ENCODE measurements at regions not wholly inside any gene's neighbourhood (a gene's known extent, or its start where the extent isn't known, plus 50 kb on each side); places are given as distances from the start of the nearest gene placed in this dataset.
"Not testable (repeated sequence)": the region's sequence is repeated elsewhere in the genome, so short reads cannot be mapped to it uniquely, and the experiment has no call there.

DNA sequence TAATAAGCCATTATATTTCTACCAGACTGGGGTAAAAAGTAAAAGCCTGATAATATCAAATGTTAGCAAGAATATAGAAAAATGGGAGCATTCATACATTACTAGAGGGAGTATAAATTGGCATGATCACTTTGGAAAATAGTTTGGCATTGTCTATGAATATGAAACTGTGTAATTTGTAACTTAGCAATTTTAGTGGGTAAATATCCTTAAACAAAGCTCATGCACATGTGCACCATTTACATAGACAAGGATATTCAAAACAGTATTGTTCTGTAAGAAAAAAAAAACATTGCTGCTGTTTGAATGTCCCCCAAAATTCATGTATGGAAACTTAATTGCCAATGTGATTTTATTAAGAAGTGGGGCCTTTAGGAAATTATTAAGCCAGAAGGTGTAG is 166.4 kb upstream of the SLC27A6 start:
- DNase-seq (ENCODE audit: low read depth in 3 of 3), result no peak

DNA sequence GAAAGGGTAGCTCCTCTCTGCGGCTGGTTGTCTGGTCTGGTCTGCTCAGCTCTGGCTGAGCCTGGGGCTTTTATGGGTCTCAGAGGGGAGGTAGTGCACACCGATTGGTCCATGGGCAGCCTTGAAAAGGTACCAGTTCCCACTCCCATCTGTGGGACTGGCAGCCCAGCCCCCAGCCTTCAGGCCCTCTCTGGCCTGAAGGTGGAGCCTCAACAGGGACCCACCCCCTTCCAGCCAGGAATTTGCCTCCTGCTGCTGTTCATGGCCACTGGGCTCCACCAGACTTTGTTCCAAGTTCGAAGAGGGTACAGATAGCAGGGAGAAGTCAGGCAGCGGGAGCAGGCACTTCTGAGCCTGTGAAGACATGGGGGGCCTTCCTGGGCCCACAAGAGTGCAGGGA is 165.3 kb upstream of the SLC27A6 start:
- DNase-seq (ENCODE audit: low read depth in 3 of 3), result no peak

DNA sequence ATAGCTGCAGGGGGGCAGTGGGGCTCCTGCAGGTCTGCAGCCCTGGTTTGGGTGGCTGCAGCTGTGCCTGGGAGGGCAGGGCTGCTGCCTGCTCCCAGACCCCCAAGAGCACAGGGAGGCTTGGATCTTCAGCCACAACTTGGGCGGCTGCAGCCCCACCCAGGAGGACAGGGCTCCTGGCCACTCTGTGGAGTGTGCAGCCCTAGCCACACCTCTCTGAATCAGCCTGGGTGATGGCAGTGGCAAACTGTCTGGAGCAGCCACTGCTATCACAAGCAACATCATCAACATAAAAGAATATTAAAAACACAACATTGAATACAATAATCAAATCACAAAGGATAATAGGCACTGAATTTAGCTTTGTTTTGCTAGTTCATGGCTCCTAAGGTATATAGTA is 164.9 kb upstream of the SLC27A6 start:
- DNase-seq (ENCODE audit: low read depth in 3 of 3), result no peak

DNA sequence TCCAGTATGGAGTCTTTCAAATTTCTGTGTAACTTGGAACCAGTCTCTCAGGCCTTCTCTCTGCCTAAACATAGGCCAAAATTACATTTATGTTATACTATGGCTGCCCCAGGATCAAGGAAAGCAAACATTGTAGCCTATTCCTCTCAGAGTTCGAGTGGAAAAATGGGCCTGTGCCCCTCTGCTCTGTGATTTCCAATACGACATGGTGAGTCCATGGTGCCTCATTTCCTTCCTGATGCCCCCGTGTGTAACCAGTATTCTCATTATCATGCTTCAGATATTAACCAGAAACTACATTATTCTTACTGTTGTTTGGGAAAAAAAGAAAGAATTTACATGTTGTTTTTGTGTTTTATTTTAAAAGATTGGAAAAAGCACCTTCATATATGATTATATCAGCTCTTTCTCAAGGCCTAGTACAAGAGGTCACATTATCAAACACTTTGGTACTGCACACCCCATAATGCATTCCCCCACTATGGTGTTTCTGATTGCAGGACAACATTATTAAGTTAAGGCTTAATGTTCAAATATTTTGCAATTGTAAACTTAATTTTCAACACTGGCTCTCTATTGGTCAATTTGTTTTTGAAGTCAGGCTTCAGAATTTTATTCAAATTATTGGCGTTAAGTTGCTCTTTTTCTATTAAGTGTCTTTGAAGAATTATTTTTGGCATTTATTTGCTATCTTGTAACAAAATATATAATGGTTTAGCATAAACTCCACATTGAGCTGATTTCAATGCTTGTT is 151.8 kb upstream of the SLC27A6 start:
- DNase-seq (ENCODE audit: low read depth in 3 of 3), result no peak

DNA sequence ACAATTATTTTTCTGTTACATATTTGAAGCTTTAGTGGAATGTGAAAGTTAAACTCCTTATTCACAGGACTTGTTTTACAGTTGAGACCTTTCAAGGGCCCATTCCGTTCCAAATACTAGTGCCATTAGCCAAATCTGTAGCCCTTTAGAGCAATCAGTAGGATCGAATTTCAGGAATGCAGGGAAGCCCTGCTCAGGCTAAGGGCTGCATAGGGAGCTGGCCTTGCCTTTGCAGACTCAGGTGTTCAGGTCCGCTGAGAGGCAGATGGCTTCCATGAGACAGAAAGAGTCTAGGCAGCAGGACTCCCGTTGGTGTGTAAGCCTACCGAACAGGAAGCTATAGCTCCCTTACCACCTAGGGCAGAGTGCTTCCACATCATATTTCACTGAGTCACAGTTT is 150.1 kb upstream of the SLC27A6 start:
- DNase-seq (ENCODE audit: low read depth in 3 of 3), result no peak

DNA sequence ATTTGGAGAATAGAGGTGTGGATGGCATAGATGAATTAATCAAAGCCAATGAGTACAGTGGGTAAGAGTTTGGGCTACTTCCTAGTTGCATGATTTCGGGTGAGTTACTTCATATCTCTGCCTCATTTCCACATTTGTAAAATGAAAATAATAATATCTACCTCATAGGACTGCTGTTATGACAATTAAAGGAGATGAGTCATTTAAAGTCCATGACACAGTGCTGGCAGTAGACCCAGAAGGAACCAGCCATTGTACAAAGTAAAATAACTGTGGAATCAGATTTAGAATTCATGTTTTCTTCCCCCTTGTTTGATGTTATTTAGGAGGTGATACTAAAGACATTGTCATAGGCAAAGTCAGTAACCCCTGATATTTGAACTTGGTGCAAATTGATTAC is 139.5 kb upstream of the SLC27A6 start:
- no peak for DNase-seq (ENCODE audit: low read depth in 3 of 3)

DNA sequence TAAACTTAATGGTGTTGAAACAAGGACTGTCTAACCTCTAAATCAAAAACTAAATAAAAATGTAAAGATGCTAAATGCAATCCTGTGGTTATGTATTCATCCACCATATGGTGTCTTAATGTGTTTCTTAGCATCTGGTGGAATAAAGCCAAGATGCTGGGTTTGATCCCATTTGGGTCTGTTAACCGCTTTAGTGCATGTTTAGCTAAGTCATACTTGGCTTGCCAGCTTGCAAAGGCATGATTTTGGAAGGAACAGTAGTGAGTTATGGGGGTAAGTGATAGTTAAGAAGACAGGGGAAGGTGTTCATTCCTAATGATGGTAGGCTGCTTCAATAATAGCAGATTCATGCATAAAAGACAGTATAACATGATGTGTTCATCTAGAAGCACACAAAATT is 139.0 kb upstream of the SLC27A6 start:
- DNase-seq (ENCODE audit: low read depth in 3 of 3), result no peak

DNA sequence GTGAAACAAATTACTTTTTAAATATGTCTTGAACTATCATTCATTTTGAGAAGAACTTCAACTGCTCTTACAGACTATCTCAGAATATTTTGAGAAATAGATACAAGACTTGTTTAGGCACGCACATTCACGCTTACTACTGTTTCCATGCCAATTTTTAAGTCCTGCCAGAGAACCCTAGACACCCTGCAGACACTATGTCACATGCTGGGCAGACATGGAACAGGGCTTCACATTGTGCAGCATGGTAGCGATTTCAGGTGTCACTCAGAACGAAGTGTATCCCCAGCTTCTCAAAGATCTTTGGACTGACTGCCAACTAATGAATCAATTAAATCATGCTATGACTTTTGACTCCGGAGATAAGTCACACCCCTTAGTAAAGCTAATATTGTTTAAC is 128.7 kb upstream of the SLC27A6 start:
- DNase-seq (ENCODE audit: low read depth in 3 of 3), result no peak

DNA sequence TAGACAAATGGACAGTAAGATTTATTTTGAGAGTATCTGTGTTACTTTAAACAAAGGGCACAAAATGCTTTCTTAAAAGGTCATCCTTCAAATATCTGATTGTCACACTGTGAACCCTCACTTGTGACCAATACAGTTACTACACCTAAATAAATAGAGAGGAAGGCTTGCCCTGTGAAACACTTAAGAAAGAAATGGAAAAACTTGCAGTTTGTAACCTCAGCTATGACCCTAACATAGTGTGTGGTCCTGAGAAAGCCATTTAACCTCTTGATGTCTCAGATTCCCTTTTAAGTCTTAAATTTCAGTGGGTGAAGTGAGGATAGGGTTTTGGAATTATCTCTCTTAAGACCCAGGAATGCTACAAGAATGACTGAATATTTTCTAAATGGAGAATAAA is 126.7 kb upstream of the SLC27A6 start:
- DNase-seq (ENCODE audit: low read depth in 3 of 3), result no peak

DNA sequence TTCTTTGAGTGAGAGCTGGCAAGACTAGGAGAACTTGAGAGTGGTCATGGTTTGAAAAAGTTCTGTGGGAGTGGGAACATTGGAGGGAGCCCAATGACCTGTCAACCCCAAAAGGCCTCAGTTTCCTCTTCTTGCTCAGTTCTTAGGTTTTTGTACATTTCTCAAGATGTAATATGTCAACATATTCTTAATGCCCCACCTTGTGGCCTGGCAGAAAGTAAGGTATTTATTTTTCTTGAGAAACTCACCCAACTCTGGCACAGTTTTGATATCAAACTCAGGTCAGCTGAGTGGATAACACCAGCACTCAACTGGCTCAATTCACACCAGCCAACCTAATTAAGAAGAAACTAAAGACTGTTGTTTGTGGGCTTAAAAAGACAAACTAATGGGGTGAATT is 123.0 kb upstream of the SLC27A6 start:
- DNase-seq (ENCODE audit: low read depth in 3 of 3), result no peak

DNA sequence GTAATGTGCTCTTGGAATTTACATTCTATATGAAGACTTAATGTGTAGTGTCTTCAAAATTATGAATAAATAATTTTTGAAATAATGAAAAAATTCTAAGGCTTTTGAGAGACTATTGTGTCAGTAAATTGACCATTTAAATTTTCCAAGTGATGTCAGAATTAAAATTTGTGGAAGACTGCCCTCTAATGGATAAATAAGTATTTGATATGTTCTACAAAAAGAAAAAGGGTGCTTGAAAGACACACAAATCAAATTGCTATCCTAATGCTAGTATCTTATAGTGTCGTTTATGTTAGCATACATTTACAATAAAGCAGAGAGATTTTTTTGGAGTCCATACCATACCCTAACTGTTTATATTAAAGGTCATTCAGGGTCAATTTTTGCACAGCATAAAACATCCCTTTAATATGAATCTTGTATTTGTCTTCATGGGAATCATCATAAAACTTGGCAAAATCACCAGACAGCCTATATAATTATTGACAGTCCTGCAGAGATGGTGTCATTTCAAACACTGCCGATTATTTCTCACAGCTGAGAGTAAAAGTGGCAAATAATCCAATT is 120.8 kb upstream of the SLC27A6 start:
- no peak for DNase-seq (ENCODE audit: low read depth in 3 of 3)

DNA sequence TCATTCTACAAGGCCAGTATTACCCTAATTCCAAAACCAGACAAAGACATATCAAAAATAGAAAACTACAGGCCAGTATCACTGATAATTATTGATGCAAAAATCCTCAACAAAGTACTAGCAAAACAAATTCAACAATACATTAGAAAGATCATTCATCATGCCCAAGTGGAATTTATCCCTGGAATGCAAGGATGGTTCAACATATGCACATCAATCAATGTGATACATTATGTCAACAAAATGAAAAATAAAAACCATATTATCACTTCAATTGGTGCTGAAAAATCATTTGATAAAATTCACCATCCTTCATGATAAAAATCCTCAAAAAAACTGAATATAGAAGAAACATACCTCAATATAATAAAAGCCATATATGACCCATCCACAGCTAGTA is 115.2 kb upstream of the SLC27A6 start:
- no peak for DNase-seq (ENCODE audit: low read depth in 3 of 3)

DNA sequence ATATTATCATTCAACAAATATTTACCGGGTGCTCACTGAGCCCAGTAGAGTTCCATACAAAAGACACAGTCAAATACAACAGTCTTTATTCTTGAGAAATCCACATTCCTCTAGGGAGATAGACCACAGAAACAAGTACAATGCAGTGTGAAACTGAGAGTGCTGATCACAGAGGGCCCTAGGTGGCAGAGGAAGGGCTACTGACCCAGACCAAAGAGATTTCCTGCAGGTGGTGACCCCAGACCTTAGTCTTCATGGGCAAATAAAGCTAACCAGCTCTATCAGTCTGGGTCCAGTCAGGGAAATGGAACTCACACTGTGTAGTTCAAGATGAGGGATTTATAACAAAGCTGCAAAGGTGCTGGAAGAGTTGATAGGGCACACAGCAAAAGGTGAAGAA is 110.4 kb upstream of the SLC27A6 start:
- DNase-seq (ENCODE audit: low read depth in 3 of 3), result no peak

DNA sequence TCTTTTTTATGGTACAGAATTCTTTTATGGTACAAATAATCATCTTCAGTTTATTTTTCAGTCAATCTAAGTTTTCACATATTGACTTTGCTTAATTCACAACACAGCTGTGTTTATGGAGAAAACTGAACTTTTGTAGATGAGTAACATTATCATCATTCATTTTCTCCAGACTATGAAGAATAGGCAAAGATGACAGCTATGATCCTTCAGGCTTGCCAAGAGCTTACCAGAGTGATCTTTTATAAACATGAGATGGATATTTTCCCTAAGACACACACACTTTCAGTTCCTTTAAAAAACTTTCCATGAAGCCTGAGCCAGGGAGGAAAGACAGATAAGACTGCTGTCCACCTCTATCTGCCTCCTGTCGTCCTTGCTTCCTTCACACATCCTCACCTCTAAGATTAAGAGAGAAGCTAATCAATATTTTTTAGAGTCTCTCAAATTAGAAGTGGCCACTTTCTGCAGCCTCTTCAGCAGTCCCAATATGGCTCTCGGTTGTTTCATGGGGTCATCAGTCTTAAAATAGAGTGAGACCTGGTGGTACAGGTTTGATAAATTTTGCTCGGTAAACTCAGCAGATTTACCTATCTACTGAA is 108.1 kb upstream of the SLC27A6 start:
- DNase-seq (ENCODE audit: low read depth in 3 of 3), result no peak

DNA sequence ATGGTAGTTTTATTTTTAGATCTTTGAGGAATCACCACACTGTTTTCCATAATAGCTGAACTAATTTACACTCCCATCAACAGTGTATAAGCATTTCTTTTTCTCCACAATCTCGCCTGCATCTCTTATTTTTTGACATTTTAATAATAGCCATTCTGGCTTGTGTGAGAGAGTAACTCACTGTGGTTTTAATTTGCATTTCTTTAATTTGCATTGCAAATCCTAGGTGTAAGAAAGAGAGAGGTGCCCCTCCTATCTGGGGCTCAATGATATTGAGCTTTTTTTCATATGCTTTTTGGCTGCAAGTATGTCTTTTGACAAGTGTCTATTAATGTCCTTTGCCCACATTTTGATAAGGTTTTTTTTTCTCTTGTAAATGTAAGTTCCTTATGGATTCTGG is 106.3 kb upstream of the SLC27A6 start:
- no peak for DNase-seq (ENCODE audit: low read depth in 3 of 3)

DNA sequence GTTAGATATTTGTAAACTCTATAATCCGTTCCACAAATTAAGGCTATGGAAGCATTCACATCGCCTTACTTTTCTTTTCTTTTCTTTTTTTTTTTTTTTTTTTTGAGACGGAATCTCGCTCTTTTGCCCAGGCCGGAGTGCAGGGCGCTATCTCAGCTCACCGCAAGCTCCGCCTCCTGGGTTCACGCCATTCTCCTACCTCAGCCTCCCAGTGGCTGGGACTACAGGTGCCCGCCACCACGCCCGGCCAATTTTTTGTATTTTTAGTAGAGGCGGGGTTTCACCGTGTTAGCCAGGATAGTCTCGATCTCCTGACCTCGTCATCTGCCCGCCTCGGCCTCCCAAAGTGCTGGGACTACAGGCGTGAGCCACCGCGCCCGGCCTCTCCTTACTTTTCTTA is 104.1 kb upstream of the SLC27A6 start:
- not testable (repeated sequence) for DNase-seq (ENCODE audit: low read depth in 3 of 3)

DNA sequence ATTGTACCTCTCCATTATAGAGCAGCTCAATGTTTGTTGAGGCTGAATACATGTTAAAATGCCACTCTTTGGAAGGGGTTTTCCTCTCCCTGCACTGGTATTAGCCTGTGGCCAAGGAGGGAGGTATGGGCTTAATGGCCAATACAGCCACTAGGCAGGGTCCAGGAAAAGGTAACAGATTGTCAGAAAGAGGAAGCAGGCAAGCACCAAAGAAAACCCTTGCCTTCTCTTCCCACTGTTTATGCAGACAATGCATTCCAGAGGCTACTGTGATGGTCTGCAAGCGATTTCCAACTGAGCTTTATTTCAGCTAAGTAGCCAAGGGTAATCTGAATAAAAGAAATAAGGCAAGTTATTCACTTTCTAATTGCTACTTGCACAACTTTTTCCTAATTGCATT is 95.3 kb upstream of the SLC27A6 start:
- DNase-seq (ENCODE audit: low read depth in 3 of 3), result no peak

DNA sequence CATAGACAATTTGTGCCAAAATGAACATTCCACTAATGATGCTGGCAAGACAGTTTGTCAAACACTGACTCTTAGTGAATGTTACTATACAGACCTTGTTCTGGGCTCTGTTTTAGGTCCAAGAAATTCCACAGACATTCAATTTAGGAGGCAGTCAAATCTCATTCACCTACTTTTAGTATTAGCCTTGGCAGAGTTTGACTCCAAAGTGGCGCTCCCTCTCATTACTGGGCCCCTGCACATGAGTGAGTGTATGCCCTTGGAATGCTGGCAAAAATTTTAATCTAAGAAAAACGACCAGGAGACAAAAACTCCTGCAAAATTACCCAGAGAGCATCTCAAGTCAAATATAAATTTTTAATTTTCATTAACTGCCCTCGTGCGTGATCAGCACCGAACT is 94.9 kb upstream of the SLC27A6 start:
- no peak for DNase-seq (ENCODE audit: low read depth in 3 of 3)

DNA sequence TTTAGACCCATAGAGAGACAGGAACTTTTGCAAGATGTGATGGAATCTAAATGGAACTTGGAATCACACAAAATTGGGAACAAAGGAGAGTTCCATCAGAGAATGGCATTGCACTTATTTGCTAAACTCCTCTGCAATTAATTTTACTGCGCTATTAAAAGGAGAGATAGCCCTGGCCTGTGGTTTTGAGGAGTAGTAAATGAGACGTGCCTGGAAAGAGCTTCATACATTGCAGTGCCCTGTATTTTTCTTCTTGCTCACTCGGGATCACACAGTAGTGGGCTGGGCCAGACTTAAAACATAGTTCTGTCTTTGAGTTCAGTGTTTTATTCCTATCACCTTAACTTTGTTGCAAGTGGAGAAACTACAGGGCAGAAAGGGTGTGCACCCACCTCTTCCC is 94.4 kb upstream of the SLC27A6 start:
- no peak for DNase-seq (ENCODE audit: low read depth in 3 of 3)

DNA sequence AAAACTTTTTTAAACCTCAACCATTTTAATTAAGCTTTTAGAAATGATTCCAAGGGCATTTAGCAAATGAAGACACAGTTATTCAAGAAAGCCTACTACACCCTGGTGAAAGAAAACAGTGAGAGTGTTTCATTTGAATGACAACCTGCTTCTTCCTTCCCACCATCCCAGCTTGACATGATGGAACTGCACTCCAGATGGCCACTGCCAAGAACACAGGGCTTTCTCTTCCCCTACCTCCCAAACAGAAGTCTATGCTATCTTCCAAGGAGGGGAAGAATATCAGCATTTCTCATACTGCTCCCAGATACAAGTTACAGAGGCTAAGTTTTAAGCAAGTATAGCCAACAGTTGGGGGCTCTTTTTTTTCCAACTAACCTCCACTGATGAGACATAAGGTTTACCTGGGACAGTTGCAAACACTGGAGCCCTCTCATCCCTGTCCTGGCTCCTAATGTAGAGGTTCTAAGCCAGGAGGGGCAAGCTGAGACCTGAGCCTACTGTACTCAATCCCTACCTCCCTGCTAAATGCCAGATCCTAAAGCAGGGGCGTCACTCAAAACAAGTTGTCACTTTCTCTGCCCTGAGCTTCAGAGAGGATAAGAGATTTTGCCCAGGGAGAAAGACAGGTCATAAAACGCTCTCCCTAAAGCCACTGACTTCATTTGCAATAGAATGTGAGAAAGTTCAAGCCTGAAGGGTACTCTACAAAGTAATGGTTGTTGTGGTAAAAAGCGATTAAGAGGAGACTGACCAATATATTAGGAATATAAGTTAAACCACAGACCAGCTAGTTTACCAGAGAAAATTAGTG is 88.5 kb upstream of the SLC27A6 start:
- DNase-seq (ENCODE audit: low read depth in 3 of 3), result no peak

DNA sequence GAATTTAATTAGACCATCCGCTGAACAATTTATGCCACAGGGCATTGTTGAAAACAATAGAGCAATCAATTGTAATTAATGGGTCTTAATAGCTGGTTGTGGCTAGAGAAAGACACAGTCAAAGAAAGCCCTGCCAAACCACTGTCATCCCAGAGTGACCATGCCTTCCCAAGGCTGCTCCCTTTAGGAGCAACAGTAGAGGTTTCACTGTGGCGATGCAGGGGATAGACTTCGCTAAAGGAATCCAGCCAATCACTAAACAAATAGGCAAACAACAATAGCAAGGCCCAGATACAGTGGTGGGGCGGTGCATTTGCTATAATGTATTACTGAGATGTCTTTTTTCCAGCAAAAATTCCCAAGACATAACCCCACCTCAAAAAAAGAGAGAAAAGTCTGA is 87.8 kb upstream of the SLC27A6 start:
- no peak for DNase-seq (ENCODE audit: low read depth in 3 of 3)

DNA sequence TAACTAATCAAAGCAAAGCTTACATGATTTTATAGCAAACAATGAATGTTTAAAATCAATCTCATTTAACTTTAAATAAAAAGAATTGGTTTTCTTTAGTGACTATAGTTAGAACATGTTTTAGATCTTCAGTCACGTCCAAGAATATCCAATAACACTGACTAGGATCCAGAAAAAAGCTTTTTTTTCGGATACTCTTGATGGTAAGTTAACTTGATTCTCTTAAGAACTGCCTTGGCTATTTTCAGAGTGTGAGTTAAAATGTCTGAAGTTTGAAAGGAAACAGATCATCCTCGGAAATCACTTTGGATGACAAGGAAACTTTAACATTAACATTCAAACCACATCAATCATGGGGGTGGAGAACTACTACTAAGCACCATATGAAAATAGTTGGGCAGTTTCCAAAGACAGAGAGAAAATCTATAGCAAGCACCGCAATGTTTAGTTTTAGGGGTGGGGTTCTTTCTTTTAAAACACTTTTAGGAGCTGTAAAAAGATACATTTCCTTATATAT is 83.7 kb upstream of the SLC27A6 start:
- no peak for DNase-seq (ENCODE audit: low read depth in 3 of 3)
